ENCODE measurements at regions not wholly inside any gene's neighbourhood (a gene's known extent, or its start where the extent isn't known, plus 50 kb on each side); places are given as distances from the start of the nearest gene placed in this dataset.

DNA sequence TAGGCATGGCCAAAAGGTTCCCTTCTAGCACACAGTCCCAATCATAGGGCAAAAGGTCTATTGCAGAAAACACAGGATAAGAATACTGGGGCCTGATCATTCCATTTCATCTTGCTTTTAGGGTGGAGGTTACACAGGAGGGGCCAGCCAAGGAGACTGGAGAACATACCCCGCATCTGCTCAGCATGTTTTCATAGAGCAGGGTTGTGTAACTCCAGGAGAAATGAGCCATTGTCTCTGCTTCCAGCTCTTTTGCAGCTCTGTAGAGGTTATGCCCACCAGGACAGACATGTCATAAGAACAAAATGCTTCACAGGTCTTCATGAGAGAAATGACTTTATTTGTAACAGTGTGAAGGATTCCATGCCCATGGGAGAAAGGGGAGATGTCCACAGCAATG, 742.8 kb downstream of the DACH1 start:
- Histone ChIP-seq H3K4me1 (ENCODE audit: control insufficient read depth, extremely low read depth, insufficient read depth, low read length) (no peaks in the 10 kb centered on the region), H3K9me1 (ENCODE audit: control insufficient read depth, extremely low read depth, insufficient read depth, low read length) (no peaks in the 10 kb centered on the region), H3K27me3 (ENCODE audit: control insufficient read depth, extremely low read depth, insufficient read depth, low read length) (no peaks in the 10 kb centered on the region), H3K4me2 (ENCODE audit: control insufficient read depth, extremely low read depth, insufficient read depth, low read depth, low read length) (no peak overlapping the region), H3K9me3 (ENCODE audit: control insufficient read depth, low read depth, low read length) (no peaks in the 10 kb centered on the region), H3K4me3 (ENCODE audit: control insufficient read depth in 2 of 3, extremely low read depth in 1 of 3, insufficient read depth in 2 of 3, low read depth in 1 of 3, low read length in 3 of 3) (no peak overlapping the region), H3K36me3 (ENCODE audit: control insufficient read depth in 2 of 2, extremely low read depth in 1 of 2, insufficient read depth in 2 of 2, low read length in 2 of 2) (no peaks in the 10 kb centered on the region), H2AFZ (ENCODE audit: control insufficient read depth, low read length) (no peak overlapping the region), H4K20me1 (ENCODE audit: control insufficient read depth, extremely low read depth, insufficient read depth, low read length) (no peaks in the 10 kb centered on the region), H3K79me2 (ENCODE audit: control insufficient read depth, insufficient read depth, low read length) (no peaks in the 10 kb centered on the region), H3K27ac (ENCODE audit: control insufficient read depth, insufficient read depth, low read length) (no peak overlapping the region), H3K9ac (ENCODE audit: control insufficient read depth, extremely low read depth, insufficient read depth, low read length) (no peak overlapping the region)
- dilution Hi-C loops (cut with MboI; ENCODE audit: extremely low pct_ligation_motif_present, low sequenced_read_pairs), result no loop called here
- DNase-seq (ENCODE audit: low read depth, low spot score) (no peak), FAIRE-seq (no peak)
- TF ChIP-seq, protein P1, sequence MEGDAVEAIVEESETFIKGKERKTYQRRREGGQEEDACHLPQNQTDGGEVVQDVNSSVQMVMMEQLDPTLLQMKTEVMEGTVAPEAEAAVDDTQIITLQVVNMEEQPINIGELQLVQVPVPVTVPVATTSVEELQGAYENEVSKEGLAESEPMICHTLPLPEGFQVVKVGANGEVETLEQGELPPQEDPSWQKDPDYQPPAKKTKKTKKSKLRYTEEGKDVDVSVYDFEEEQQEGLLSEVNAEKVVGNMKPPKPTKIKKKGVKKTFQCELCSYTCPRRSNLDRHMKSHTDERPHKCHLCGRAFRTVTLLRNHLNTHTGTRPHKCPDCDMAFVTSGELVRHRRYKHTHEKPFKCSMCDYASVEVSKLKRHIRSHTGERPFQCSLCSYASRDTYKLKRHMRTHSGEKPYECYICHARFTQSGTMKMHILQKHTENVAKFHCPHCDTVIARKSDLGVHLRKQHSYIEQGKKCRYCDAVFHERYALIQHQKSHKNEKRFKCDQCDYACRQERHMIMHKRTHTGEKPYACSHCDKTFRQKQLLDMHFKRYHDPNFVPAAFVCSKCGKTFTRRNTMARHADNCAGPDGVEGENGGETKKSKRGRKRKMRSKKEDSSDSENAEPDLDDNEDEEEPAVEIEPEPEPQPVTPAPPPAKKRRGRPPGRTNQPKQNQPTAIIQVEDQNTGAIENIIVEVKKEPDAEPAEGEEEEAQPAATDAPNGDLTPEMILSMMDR (optimal IDR thresholded peaks at IDR 0.05 in 1 of 3, IDR thresholded peaks at IDR 0.05 in 1 of 3, conservative IDR thresholded peaks at IDR 0.05 in 1 of 3; ENCODE audit: extremely low read depth in 1 of 3, insufficient read depth in 2 of 3, low read length in 3 of 3), result no peak
- no peak for TF ChIP-seq EZH2 (IDR thresholded peaks at IDR 0.05; ENCODE audit: low read length)

DNA sequence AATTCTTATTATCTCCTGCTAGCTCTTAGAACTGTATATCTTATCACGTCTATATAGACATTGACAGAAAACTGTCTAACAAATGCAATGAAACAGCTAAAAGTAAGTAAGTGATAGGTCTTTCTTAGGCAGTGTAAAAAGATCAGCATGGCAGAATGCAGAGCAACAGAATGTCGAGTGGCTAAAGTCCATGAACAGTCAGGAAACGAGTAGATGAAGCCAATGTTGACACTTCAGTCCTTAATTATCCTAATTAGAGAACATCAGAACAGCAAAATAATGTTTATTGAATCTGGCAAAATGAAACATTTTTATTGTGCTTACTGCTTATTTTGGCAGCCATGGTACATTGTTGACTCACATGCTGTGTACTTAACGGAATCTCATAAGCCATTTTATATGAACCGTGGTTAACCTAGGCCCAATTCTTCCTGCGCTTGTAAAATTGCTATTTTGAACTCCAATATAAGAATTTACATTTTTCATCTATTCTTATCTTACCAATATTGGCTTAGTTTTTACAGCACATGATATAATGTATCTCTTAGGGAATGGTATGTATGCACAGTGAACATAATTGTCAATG, 748.1 kb downstream of the DACH1 start:
- Histone ChIP-seq H3K9ac (ENCODE audit: control insufficient read depth, extremely low read depth, insufficient read depth, low read length) (no peak overlapping the region), H3K4me3 (ENCODE audit: control insufficient read depth in 2 of 3, extremely low read depth in 1 of 3, insufficient read depth in 2 of 3, low read depth in 1 of 3, low read length in 3 of 3) (no peak overlapping the region), H3K4me1 (ENCODE audit: control insufficient read depth, extremely low read depth, insufficient read depth, low read length) (no peaks in the 10 kb centered on the region), H3K27ac (ENCODE audit: control insufficient read depth, insufficient read depth, low read length) (no peak overlapping the region), H3K9me1 (ENCODE audit: control insufficient read depth, extremely low read depth, insufficient read depth, low read length) (no peaks in the 10 kb centered on the region), H4K20me1 (ENCODE audit: control insufficient read depth, extremely low read depth, insufficient read depth, low read length) (no peaks in the 10 kb centered on the region), H3K79me2 (ENCODE audit: control insufficient read depth, insufficient read depth, low read length) (no peaks in the 10 kb centered on the region), H3K36me3 (ENCODE audit: control insufficient read depth in 2 of 2, extremely low read depth in 1 of 2, insufficient read depth in 2 of 2, low read length in 2 of 2) (no peaks in the 10 kb centered on the region), H3K4me2 (ENCODE audit: control insufficient read depth, extremely low read depth, insufficient read depth, low read depth, low read length) (no peak overlapping the region), H3K9me3 (ENCODE audit: control insufficient read depth, low read depth, low read length) (no peaks in the 10 kb centered on the region), H2AFZ (ENCODE audit: control insufficient read depth, low read length) (no peak overlapping the region), H3K27me3 (ENCODE audit: control insufficient read depth, extremely low read depth, insufficient read depth, low read length) (no peaks in the 10 kb centered on the region)
- dilution Hi-C loops (cut with MboI; ENCODE audit: extremely low pct_ligation_motif_present, low sequenced_read_pairs), result no loop called here
- DNase-seq (ENCODE audit: low read depth, low spot score) (no peak), FAIRE-seq (no peak)
- TF ChIP-seq, protein P1 (optimal IDR thresholded peaks at IDR 0.05 in 1 of 3, IDR thresholded peaks at IDR 0.05 in 1 of 3, conservative IDR thresholded peaks at IDR 0.05 in 1 of 3; ENCODE audit: extremely low read depth in 1 of 3, insufficient read depth in 2 of 3, low read length in 3 of 3), result no peak
- TF ChIP-seq EZH2 (IDR thresholded peaks at IDR 0.05; ENCODE audit: low read length), result no peak
